GM12878 (cell line): ENCODE measurements at regions not wholly inside any gene's neighbourhood (a gene's known extent, or its start where the extent isn't known, plus 50 kb on each side); places are given as distances from the start of the nearest gene placed in this dataset.

ENCODE experiments used
- ATAC-seq: fragments of 200-7000 bp; cut with Tn5 transposase; 3 replicates; pipeline ENCODE4 v1.9.1; 2020; ENCODE audit warnings: mild to moderate bottlenecking, moderate library complexity
- BruUV-seq: library from RNA; stranded (reverse); fragments of 400-500 nt; replicated peaks from 2 replicates; lab custom pipeline; 2021; lab: Mats Ljungman, UMichigan
- CTCF ChIA-PET: fragments of 300-600 bp; sonication (Branson Sonifier 250); formaldehyde crosslinking; extraction: SDS; loops from one replicate; lab custom pipeline; 2021; ENCODE audit warnings: inconsistent platforms; lab: Yijun Ruan, JAX
- POLR2A ChIA-PET: fragments of 350-600 bp; formaldehyde crosslinking; extraction: SDS; loops from one replicate; lab custom pipeline; 2021; ENCODE audit warnings: inconsistent platforms; lab: Charles Lee
- RAD21 ChIA-PET: fragments of 300-600 bp; sonication (Branson Sonifier 250); formaldehyde crosslinking; loops from one replicate; lab custom pipeline; 2023; ENCODE audit warnings: antibody characterized with exemption; ENCODE audit not compliant: unreplicated experiment; lab: Charles Lee
- SMC1A ChIA-PET: fragments of 300-600 bp; sonication (Branson Sonifier 250); formaldehyde crosslinking; loops from one replicate; lab custom pipeline; 2023; ENCODE audit not compliant: unreplicated experiment, uncharacterized antibody; lab: Charles Lee
- DNase-seq: peaks from one replicate; pipeline ENCODE4 v3.0.0-alpha.2; 2011; ENCODE audit warnings: low read depth, low spot score
- FAIRE-seq: peaks from 3 replicates; lab custom pipeline; 2011; peaks lifted over from hg19 to GRCh38; lab: Jason Lieb, UNC
- H2AFZ ChIP-seq: 2 replicates; pipeline ENCODE4 v1.6.0; 2011; ENCODE audit warnings: low read depth, low read length, control low read depth; ENCODE audit not compliant: control insufficient read depth
- H3K27ac ChIP-seq: 2 replicates; pipeline ENCODE4 v1.5.1; 2011; ENCODE audit warnings: control low read depth; ENCODE audit not compliant: control insufficient read depth, insufficient read depth
- H3K27me3 ChIP-seq, 2 experiments: replicated peaks in 1 of 2; 2 replicates each; pipeline versions ENCODE4 v1.6.0 to v1.6.1; 2011; ENCODE audit warnings: low read length in 1 of 2; ENCODE audit not compliant: control insufficient read depth in 2 of 2, insufficient read depth in 2 of 2
- H3K36me3 ChIP-seq, 2 experiments: 2 replicates each; pipeline ENCODE4 v1.5.1; 2011; ENCODE audit warnings: low read length in 1 of 2; ENCODE audit not compliant: control insufficient read depth in 2 of 2, insufficient read depth in 2 of 2
- H3K4me1 ChIP-seq: 2 replicates; pipeline ENCODE4 v1.6.1; 2011; ENCODE audit warnings: mild to moderate bottlenecking, low read length, moderate library complexity, mixed read lengths; ENCODE audit not compliant: control insufficient read depth, insufficient read depth
- H3K4me2 ChIP-seq: 2 replicates; pipeline ENCODE4 v1.6.0; 2011; ENCODE audit warnings: control low read depth; ENCODE audit not compliant: control insufficient read depth, insufficient read depth
- H3K4me3 ChIP-seq: fragments of 200-600 bp; sonication (generic); 2 replicates; pipeline ENCODE4 v1.5.1; 2016
- H3K79me2 ChIP-seq: 2 replicates; pipeline ENCODE4 v1.6.0; 2011; ENCODE audit warnings: low read length; ENCODE audit not compliant: control insufficient read depth, insufficient read depth
- H3K9ac ChIP-seq: 2 replicates; pipeline ENCODE4 v1.8.0; 2011; ENCODE audit warnings: low read length, control low read depth, mixed read lengths; ENCODE audit not compliant: control insufficient read depth, insufficient read depth
- H3K9me3 ChIP-seq: replicated peaks from 3 replicates; pipeline ENCODE4 v1.5.1; 2011; ENCODE audit warnings: mild to moderate bottlenecking, low read length; ENCODE audit not compliant: control insufficient read depth, insufficient read depth
- H4K20me1 ChIP-seq: 2 replicates; pipeline ENCODE4 v1.6.0; 2011; ENCODE audit not compliant: control insufficient read depth, insufficient read depth
- CEBPZ ChIP-seq: fragments of 150-350 bp; IDR thresholded peaks from 2 replicates; pipeline ENCODE4 v1.6.1; 2016; ENCODE audit warnings: low read depth, low read length
- CHD1 ChIP-seq: IDR thresholded peaks from 2 replicates; pipeline ENCODE4 v1.6.1; 2012; ENCODE audit warnings: low read depth, low read length, improper control_type of control experiment
- FOXK2 ChIP-seq: fragments of 450-650 bp; IDR thresholded peaks from 2 replicates; pipeline ENCODE4 v1.6.1; 2017; ENCODE audit warnings: mild to moderate bottlenecking, moderate library complexity
- HDAC2 ChIP-seq: fragments of 200-600 bp; sonication (generic); IDR thresholded peaks from 2 replicates; pipeline ENCODE4 v1.6.1; 2017
- MYB ChIP-seq: fragments of 150-350 bp; IDR thresholded peaks from 2 replicates; pipeline ENCODE4 v1.6.1; 2014; ENCODE audit warnings: mild to moderate bottlenecking, low read depth, low read length, borderline replicate concordance
- NR2C1 ChIP-seq: fragments of 450-650 bp; IDR thresholded peaks from 2 replicates; pipeline ENCODE4 v1.6.1; 2017; ENCODE audit warnings: antibody characterized with exemption, mild to moderate bottlenecking, moderate library complexity
- NR2F1 ChIP-seq: fragments of 450-650 bp; conservative IDR thresholded peaks from 2 replicates; pipeline ENCODE4 v1.6.1; 2017; ENCODE audit warnings: mild to moderate bottlenecking
- PRDM15 ChIP-seq: fragments of 450-650 bp; formaldehyde crosslinking; IDR thresholded peaks from 2 replicates; pipeline ENCODE4 v1.4.0; 2020; ENCODE audit warnings: mild to moderate bottlenecking, moderate library complexity
- RELA ChIP-seq: fragments of 450-650 bp; IDR thresholded peaks from 2 replicates; pipeline ENCODE4 v1.8.0; 2014; ENCODE audit warnings: borderline replicate concordance; ENCODE audit not compliant: partially characterized antibody
- ZNF24 ChIP-seq: fragments of 450-650 bp; IDR thresholded peaks from 2 replicates; pipeline ENCODE4 v1.6.1; 2017; ENCODE audit warnings: antibody characterized with exemption, mild to moderate bottlenecking
- ZSCAN29 ChIP-seq: fragments of 450-650 bp; IDR thresholded peaks from 2 replicates; pipeline ENCODE4 v1.6.1; 2017; ENCODE audit warnings: mild to moderate bottlenecking, moderate library complexity
- WGBS: methylation state at CpG from one replicate; pipeline ENCODE4 v1.1.6; 2016; ENCODE audit warnings: low lambda C conversion rate; ENCODE audit not compliant: insufficient replicate concordance, insufficient coverage; ENCODE audit errors: missing lambda C conversion rate; 5-methylcytosine and 5-hydroxymethylcytosine counted together
- in situ Hi-C: fragments of 300-500 bp; cut with MboI; formaldehyde crosslinking; loops from 9 replicates; pipeline ENCODE4 v1.14.3; 2018; ENCODE audit warnings: mixed read lengths
- intact Hi-C: fragments of 100-400 bp; cut with micrococcal nuclease; formaldehyde crosslinking; loops from one replicate; pipeline ENCODE4 v1.14.2; 2022; ENCODE audit not compliant: unreplicated experiment
- TF ChIP-seq, protein P1 (sequence below): IDR thresholded peaks from 2 replicates; pipeline ENCODE4 v1.6.1; 2011; ENCODE audit warnings: low read depth, low read length, improper control_type of control experiment, borderline replicate concordance
- TF ChIP-seq, protein P2 (sequence below): fragments of 450-650 bp; conservative IDR thresholded peaks from 2 replicates; pipeline ENCODE4 v1.6.1; 2017; ENCODE audit warnings: mild to moderate bottlenecking, moderate library complexity

DNA sequence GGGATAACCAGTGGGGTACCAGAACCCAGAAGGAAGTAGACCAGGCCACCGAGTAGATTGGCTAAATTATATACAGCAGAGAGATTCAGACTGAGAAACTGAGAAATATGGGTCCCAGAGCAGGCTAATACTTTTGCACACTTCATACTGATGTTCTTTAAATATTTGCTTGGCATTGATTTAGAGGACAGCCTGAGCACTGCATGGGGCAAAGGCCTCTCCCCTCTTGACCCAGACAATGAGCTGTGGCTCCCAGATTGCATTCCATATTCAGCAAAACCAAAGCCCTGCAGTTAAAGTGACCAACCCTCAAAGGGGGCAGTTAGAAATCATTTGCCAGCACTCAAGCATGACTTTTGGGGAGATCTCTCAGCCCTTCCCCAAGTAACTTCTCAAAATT lies 279.2 kb downstream of the SUDS3 start:
- H3K27me3 ChIP-seq: no peaks in the 10 kb centered on the region
- no peak overlapping the region for H3K9ac ChIP-seq
- TF ChIP-seq MYB: no peak
- TF ChIP-seq PRDM15: no peak
- TF ChIP-seq NR2F1: no peak
- TF ChIP-seq RELA: no peak
- no peak for TF ChIP-seq ZSCAN29
- TF ChIP-seq, protein P1, sequence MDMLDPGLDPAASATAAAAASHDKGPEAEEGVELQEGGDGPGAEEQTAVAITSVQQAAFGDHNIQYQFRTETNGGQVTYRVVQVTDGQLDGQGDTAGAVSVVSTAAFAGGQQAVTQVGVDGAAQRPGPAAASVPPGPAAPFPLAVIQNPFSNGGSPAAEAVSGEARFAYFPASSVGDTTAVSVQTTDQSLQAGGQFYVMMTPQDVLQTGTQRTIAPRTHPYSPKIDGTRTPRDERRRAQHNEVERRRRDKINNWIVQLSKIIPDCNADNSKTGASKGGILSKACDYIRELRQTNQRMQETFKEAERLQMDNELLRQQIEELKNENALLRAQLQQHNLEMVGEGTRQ: no peak
- no peak for TF ChIP-seq HDAC2
- no peak for TF ChIP-seq ZNF24
- TF ChIP-seq, protein P2, sequence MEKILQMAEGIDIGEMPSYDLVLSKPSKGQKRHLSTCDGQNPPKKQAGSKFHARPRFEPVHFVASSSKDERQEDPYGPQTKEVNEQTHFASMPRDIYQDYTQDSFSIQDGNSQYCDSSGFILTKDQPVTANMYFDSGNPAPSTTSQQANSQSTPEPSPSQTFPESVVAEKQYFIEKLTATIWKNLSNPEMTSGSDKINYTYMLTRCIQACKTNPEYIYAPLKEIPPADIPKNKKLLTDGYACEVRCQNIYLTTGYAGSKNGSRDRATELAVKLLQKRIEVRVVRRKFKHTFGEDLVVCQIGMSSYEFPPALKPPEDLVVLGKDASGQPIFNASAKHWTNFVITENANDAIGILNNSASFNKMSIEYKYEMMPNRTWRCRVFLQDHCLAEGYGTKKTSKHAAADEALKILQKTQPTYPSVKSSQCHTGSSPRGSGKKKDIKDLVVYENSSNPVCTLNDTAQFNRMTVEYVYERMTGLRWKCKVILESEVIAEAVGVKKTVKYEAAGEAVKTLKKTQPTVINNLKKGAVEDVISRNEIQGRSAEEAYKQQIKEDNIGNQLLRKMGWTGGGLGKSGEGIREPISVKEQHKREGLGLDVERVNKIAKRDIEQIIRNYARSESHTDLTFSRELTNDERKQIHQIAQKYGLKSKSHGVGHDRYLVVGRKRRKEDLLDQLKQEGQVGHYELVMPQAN: no peak
- TF ChIP-seq CEBPZ: no peak
- TF ChIP-seq FOXK2: no peak
- no peak for TF ChIP-seq CHD1
- no peak for TF ChIP-seq NR2C1
- FAIRE-seq (no peak), DNase-seq (no peak), ATAC-seq (no peak)
- ChIA-PET SMC1A (no interaction called here), POLR2A (no interaction called here), CTCF (no interaction called here), RAD21 (no interaction called here)
- no peaks in the 10 kb centered on the region for H3K79me2 ChIP-seq
- no peaks in the 10 kb centered on the region for H3K4me1 ChIP-seq
- no TSS peak for BruUV-seq
- in situ Hi-C loops: no loop called here
- no peaks in the 10 kb centered on the region for H3K9me3 ChIP-seq
- intact Hi-C loops: no loop called here
- no peaks in the 10 kb centered on the region for H4K20me1 ChIP-seq
- WGBS: 0% methylated on average over 1 of the region's 1 CpG
- no peak overlapping the region for H3K4me2 ChIP-seq
- H3K4me3 ChIP-seq: no peak overlapping the region
- H2AFZ ChIP-seq: no peak overlapping the region
- no peaks in the 10 kb centered on the region for H3K36me3 ChIP-seq
- no peak overlapping the region for H3K27ac ChIP-seq
